ENCODE measurements at regions not wholly inside any gene's neighbourhood (a gene's known extent, or its start where the extent isn't known, plus 50 kb on each side); places are given as distances from the start of the nearest gene placed in this dataset.
"Not testable (repeated sequence)": the region's sequence is repeated elsewhere in the genome, so short reads cannot be mapped to it uniquely, and the experiment has no call there.

DNA sequence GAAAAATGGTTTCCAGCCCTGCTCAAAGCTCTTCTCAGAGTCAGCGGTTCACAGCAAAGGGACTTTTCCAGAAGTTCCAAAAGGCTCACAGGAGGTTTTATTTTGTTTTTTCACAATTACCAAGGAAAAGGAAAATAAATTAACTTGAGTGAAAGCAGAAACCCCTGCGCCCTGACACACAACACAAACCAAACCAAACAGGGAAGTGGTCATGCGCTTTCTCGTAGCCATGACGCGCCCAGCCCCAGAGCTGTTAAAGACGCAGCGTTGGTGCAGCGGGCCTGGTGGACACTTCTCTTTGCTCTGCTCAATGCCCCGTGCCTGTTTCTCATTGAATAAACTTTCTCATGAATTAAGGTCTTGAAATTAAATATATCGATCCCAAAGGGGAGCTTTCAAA lies 134.4 kb upstream of the LYZL2 start:
- DNase-seq (ENCODE audit: low read depth in 2 of 2) = no peak

DNA sequence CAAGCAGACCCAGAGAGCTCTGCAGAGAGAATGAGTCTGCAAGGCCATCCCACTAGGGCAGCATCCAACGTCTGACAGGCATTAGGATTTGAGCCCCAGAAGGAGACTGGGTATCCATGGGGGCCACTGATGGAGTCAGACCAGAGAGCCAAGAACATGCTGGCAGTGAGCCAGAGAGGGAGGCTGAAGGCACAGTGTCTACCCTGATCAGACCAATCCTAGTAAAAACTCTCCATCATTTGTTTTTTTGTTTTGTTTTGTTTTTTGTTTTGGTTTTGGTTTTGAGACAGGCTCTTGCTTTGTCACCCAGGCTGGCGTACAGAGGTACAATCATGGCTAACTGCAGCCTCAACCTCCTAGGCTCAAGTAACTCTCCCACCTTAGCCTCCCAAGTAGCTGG lies 133.1 kb upstream of the LYZL2 start:
- DNase-seq (ENCODE audit: low read depth in 2 of 2) = no peak

DNA sequence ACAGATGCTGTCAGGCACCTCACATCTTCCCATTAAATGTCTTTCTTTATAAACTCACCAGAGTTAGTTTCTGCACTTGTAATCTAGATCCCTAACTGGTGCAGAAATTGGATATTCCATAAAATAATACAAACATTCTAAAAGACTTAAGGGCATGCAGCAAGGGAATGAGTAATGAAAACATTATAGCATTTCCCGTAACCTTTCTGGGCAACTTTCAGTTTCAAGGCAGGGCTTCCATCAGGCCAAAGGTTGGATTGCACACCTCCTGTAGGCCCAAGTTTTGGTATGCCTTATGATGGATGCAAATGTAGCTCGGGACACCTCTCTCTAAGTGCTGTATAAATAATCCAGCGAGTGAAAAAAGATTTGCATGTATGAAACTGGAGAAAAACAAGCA lies 129.9 kb upstream of the LYZL2 start:
- no peak for DNase-seq (ENCODE audit: low read depth in 2 of 2)

DNA sequence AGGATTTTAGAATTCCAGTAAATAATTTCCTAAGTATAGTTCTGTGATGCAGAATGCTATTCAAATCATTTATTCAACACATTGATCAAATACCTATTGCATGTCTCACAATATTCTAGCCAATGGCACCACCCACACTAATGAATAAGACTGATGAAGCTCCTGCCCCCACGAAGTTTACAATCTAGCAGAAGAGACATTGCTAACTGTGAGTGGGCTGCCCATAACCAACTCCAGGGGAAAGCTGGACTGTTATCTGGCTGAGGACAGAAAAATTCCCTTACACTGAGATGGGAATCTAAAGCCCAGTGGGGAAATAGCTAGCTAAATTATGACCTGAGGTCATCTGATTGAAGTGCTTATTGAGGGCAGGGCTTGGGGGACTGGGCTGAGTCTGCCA lies 128.8 kb upstream of the LYZL2 start:
- no peak for DNase-seq (ENCODE audit: low read depth in 2 of 2)

DNA sequence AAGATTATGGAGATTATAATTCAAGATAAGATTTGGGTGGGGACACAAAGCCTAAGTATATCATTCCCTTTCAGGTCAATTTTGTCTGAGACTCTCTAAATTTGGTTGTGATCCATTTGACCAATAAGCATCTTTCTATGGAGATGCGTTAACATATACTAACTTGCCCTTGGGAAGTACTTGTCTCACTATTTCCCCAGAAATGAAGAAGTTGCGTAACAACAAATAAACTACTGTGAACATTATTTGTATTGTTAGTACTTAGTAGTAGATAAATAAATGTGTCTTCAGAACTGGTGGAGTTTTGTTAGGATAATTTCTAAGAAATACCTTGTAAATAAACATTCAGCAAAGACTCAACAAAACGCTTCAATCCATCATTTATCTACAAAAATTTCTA lies 127.3 kb upstream of the LYZL2 start:
- DNase-seq (ENCODE audit: low read depth in 2 of 2) = no peak

DNA sequence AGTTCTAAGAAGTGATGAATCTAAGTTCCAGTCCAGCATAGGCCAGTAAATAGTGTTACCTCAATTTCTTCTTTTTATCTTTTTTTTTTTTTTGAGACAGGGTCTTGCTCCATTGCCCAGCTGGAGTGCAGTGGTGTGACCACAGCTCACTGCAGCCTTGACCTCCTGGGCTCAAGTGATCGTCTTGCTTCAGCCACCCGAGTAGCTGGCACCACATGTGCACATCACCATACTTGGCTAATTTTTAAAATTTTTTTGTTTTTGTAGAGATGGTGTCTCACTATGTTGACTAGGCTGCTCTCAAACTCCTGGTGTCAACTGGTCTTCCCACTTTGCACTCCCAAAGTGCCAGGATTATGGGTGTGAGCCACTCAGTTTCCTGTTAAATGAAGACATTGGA lies 126.6 kb upstream of the LYZL2 start:
- no peak for DNase-seq (ENCODE audit: low read depth in 2 of 2)

DNA sequence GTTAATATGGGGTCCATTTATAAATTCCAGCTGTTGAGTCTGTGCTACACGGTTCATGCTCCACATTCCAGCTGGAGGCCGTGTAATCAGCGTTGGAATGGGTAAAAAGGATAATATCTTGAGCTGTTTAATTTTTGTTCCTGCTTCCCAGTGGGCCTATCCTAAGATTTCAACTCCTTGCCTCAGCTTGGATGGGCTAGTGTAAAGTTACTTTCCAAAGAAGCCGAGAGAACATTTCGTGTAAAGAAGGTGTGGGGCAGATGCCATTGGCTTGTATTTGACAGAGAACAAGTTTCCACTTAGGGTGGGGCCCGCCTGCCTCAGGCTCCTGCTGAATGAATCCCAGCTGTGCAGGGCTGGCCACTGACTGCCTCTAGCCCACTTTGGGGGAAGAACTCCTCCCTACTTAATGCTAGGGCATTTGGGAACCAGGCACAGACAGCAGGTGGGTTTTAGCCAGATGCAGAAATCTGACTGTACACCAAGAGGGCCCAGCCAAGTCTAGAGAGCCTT lies 125.9 kb upstream of the LYZL2 start:
- DNase-seq (ENCODE audit: low read depth in 2 of 2) = no peak

DNA sequence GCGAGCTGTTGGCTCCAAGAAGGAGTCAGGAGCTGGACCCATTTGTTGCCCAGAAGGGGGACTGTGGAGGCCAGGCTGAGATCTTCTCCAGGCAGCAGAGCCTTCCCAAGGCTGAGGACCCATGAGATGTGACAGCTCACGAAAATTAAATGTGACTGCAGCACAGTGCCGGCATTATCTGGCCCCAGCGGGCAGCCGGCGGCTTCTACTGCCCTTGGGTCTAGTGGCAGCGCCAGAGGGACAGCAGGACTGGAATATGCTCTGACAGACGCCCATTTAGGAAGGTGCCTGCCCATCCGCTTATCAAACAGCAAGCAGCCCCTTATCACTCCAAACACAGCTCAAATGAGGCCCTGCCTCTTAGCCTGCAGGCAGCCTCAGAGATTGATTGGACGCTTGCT lies 122.9 kb upstream of the LYZL2 start:
- DNase-seq (ENCODE audit: low read depth in 2 of 2) = no peak

DNA sequence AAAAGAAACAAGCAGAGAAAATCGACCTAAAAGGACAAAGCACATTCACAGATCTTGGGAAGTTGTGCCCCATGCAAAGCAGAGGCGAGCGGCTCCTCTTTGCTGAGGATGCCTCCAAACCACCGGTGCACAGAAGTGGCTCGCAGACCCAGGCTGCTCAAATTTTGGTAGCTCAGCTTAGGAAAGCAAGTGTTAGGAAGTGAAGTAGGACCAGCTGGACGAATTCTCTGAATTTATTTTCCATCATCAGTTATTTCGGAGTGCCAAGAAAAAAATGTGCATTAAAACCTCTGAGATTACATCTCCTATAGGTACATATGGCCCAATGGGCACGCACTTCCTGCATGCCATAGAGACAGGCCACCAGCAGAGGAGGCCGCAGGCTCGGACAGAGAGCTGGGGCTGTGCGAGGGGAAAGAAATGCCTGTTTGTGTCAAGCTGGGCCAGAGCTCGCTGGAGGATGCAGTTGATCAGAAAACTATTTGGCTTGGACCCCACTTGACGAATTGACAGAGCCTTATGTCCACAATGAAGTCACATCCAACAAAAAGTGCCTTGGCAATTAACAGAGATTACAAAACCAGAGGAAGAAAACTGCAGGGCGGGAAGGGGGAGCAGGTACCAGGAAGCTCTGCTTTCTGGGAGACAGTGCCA lies 122.3 kb upstream of the LYZL2 start:
- DNase-seq (ENCODE audit: low read depth in 2 of 2) = peak in 1 of 2 donors; percentile 17

DNA sequence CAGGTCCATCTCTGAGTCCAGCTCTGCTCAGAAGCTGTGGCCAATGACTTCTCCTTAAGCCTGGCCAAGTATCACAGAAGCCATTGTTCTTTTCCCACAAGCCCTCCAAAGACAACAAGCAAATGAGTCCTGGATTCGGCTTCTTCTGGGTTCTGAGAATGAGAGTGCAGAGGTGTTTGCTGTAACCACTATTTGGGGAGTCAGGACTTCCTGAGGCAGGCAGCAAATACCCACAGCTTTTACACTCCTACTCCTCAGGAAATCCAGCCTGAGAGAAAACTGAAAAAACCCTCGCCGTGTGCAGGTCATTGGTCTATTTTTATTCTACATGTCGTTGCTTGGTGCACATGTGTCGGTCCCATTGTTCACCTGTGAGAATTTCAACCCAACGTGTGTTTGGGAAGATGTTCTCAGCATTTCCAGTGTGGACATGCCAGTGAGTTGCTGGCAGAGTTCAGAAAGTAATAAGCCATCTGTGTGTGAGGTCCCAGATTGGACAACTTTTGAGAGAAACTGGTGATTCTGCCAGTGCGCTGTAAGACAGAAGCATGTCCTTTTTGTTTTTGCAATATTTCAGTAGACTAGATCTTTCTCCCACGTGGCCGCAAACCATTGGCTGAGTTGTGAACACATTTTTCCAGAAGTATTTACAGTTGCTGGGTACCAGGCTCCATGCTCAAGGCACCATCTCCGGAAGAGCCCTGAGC lies 121.6 kb upstream of the LYZL2 start:
- no peak for DNase-seq (ENCODE audit: low read depth in 2 of 2)

DNA sequence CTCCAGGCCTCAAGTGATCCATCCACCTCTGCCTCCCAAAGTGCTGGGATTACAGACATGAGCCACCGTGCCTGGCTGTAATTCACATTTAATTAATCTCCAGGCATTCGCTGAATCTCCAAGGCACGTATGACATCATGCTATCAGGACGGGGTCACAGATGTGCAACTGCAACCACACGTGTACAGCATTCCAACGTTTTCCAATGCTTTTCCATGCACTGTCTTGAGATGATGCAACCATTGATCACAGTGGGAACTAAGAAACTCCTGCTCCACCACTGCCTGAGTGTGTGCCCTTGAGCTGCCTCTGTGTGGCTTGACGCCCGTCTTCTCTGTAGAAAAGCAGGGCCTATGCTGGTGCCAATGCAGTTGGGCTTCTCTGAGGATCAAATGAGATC lies 119.8 kb upstream of the LYZL2 start:
- no peak for DNase-seq (ENCODE audit: low read depth in 2 of 2)

DNA sequence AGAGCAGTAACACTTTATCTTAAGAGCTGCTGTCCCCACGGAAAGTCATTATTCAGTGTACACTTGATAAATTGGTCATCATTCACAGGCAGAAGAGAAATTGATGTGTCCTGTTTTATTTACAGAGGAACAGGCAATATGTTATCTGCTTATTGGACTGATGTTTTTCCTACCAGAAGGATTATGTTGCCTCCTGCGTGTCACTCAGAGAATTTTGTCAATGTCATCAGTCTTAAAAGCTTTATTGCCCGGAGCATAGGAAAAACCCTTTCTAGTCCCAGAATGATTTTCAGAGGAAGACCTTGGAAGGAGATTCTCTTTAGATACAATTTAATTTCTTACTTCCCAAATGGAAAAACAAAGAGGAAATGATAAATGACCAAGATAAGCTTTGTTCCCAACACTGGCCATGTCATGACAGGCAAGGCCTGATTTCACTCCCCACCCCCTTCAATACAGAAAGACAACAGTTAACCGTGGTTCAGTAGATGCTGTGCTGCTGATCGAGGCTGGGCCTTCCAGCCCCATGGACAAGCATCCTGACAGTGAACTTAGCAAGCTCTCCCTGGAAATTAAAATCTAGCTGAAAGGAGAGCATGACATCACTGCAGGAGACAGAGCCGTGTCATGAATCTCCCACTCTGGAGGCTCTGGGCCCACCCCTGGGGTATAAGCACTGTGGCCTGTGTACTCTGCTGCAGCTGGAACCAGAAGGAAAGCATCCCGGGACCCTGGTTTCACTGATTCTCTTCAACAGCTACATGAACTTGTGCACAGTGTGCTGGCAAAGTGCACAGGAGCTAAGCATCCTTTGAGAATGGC lies 118.8 kb upstream of the LYZL2 start:
- no peak for DNase-seq (ENCODE audit: low read depth in 2 of 2)

DNA sequence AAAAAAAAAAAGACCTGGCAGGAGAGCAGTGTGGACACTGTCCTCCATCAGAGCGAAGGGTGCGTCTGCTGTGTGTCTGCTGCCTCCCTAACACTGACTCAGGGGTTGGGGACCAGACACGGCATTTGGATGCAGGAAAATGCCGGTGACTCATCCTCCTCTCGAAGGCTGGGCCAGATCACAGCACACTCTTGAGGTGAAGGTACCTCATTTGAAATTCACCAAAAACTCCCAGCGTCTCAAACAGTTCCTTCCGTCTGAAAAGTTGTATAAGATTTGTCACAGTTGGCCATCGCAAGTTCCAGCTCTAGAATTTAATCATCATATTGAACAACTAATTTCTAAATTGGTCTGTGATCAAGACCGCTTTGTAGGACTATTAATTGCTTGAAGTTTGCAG lies 118.1 kb upstream of the LYZL2 start:
- DNase-seq (ENCODE audit: low read depth in 2 of 2) = peak in 1 of 2 donors; percentile 21

DNA sequence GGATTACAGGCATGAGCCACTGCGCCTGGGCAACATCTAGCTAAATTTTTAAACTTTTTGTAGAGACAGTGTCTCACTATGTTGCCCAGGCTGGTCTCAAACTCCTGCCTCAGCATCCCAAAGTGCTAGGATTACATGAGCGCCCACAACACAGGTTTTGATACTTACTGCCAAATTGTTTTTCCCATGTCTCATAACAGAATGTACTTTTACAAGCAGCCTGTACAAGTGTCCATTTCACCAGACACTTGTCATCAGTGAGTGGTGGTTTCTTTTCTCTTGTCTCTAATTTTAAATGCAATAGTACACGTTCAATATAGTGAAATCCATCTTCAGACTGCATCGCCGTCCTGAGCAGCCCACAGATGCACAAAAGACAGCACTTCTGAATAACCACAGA lies 116.4 kb upstream of the LYZL2 start:
- no peak for DNase-seq (ENCODE audit: low read depth in 2 of 2)

DNA sequence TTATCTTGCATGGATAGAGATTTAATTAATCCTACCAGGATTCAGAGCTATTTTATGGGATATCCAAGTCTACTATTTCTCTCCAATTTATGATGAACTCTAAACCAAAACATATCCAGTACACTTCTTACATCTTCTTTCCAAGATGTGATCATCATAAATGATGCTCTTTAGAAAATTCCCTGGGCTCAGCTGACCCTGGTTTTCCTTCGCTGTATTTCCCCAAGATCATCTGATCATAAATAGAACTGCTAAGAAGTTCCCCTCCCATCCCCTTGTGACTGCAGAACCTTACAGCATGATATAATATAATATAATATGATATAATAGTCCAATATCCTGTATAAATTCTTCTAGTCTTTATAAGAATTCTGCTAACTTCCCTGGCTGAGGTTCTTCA lies 114.6 kb upstream of the LYZL2 start:
- no peak for DNase-seq (ENCODE audit: low read depth in 2 of 2)

DNA sequence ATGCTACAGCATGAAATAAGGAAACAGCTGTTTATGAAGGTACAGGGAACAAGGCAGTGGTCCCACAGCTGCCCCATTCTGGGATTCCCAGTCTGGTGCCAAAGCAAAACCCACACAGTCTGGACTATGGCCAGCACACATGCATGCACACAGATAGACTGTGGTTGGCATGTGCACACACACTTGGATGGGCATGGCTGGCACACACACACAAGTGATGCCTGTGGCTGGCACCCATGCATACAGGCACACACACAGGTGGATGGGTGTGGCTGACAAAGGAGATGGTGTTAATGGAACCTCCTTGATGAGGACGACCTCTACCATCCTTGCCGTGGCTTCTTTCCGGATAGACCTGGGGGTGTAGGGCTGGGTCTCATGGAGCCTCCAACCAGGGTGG lies 114.0 kb upstream of the LYZL2 start:
- no peak for DNase-seq (ENCODE audit: low read depth in 2 of 2)

DNA sequence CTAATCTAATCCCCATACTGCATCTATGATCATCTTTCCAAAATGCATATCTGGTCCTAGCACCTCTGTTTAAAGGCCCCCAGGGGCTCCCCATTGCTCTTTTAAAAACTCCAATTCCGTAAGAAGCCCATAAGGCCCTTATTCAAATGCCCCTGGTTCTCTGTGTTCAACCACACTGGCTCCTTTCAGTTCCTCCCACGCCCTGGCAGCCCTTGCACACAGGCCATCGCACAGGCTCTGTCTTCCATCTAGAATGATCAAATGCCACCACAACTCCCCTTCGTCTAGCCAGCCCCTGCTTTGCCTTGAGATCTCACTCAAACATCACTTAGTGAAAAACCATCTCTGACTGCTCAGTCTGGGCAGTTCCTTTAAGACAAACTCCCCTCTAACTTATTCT lies 112.9 kb upstream of the LYZL2 start:
- DNase-seq (ENCODE audit: low read depth in 2 of 2) = no peak

DNA sequence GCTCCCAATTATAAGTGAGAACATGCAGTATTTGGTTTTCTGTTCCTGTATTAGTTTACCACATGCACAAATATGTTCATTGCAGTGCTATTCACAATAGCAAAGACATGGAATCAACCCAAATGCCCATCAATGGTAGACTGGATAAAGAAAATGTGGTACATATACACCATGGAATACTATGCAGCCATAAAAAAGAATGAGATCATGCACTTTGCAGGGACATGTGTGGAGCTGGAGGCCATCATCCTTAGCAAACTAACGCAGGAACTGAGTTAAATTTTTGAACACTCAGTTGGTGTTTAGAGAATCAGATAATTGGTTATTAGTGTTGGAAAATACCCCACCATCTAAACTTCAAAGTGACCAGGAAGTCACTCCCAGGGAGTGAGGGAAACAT lies 111.2 kb upstream of the LYZL2 start:
- not testable (repeated sequence) for DNase-seq (ENCODE audit: low read depth in 2 of 2)

DNA sequence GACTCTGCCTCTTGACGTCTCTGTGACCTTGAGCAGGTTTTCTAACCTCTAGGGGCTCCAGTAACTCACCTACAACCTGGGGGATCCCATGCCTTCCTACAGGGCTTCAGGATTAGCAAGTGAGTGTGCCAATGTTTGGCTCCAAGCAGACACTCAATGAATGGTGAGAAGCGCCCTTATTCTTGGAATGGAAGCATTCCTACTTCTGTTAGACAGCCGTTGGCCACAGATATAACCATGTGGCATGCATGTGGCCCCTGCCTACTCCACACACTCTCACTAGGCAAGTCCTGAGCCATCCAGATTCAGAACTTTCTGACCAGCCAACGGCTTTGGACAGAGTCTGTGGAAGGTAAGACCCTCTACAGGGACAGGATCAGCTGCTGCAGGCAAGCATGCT lies 108.9 kb upstream of the LYZL2 start:
- DNase-seq (ENCODE audit: low read depth in 2 of 2) = no peak

DNA sequence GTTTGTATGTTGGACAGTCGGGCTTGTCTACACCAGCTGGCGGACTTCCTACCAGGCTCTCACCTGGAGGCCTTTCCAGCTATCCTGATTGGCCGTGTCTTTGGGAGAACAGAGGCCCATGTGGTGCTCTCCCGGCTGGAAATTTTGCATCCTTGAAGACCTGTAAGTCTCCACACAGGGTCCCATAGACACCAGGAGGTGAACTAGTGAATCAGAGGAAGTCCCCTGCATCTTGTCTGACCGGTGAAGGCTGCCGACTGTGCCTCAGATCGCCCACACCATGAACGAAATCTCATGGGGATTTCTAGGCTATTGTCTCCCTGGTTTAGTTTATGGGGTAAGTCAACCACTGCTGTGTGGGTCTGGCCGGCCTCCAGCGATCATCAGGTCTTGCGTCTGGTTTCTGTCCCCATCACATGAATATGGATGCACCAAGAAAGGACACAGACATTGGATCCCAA lies 108.4 kb upstream of the LYZL2 start:
- DNase-seq (ENCODE audit: low read depth in 2 of 2) = no peak

DNA sequence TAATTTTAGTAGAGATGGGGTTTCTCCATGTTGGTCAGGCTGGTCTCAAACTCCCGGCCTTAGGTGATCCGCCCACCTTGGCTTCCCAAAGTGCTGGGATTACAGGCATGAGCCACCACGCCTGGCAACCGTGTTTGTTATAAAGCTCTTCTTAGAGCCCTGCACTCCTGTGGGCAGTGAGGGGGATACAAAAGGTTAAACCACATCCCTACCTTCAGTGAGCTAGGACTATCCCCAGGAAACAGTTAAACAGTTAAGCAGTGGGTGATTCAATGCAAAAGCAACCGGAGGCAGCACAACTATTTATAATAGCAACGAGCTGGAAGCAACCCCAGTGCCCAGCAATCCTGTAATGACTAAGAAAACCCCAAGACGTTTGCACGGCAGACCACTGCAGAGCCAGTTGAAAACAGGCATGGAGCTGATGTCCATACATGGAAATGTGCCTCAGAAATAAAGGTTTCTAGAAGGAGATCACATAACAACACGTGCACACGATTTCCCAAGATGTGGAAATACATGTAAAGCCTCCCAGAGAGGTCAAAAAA lies 107.2 kb upstream of the LYZL2 start:
- DNase-seq (ENCODE audit: low read depth in 2 of 2) = no peak

DNA sequence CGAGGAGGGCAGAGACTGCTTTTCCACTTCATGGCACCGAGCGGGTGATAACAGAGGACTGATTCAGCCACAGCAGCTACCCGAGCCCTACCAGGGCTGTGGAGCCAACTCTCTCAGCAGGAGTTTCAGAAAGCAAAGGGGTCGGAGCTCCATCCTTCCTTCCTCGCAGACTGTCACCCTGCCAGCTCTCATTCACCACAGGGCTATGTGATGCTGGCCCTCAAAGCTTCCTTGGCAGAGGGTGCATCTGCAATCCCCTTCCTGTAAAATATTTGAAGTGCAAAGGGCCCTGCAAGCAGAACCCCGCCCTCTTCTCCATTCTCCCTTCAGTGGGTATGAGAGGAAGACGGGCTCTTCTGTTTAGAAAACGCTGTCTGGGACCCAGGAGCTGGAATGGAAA lies 105.3 kb upstream of the LYZL2 start:
- DNase-seq (ENCODE audit: low read depth in 2 of 2) = no peak

Data from stimulated activated CD8-positive, alpha-beta memory T cell treated with anti-CD3 and anti-CD28 coated beads, Interleukin-7, amount 100 ng/mL, for 4 hours (primary cell).